ENCODE measurements at regions not wholly inside any gene's neighbourhood (a gene's known extent, or its start where the extent isn't known, plus 50 kb on each side); places are given as distances from the start of the nearest gene placed in this dataset.

DNA sequence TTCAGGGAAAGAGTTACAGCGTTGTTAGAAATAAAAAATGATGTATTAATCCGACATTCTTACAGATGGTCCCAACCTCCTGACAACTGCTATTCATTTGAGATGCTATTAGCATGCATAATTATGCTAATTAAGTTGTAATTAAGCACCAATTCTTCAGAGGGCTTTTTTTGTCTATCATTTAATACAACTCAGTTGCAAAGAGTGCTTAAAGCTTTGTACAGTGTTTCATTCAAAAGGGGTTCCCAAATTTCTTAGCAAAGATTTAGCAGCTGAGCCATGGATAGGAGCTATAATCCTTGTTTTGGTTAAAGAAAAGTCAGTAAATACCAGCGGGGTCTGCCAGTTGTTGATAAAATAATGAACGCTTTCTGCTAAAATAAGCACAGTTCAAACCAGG, 150.7 kb upstream of the DYNLRB2 start:
- no peak overlapping the region for H3K4me3 Mint-ChIP-seq (ENCODE audit: unreplicated experiment)
- H3K4me1 Mint-ChIP-seq (ENCODE audit: low read depth): peaks cover 2% of the 10 kb centered on the region
- TF ChIP-seq CTCF (IDR thresholded peaks at IDR 0.05): no peak
- H3K27ac Mint-ChIP-seq (ENCODE audit: unreplicated experiment): no peak overlapping the region
- H3K36me3 Mint-ChIP-seq (ENCODE audit: low read depth): peaks cover 3% of the 10 kb centered on the region
- peaks cover 2% of the 10 kb centered on the region for H3K27me3 Mint-ChIP-seq (ENCODE audit: low read depth)
- H3K9me3 Mint-ChIP-seq (ENCODE audit: low read depth): peaks cover 5% of the 10 kb centered on the region
- no peak for DNase-seq (ENCODE audit: low spot score)

DNA sequence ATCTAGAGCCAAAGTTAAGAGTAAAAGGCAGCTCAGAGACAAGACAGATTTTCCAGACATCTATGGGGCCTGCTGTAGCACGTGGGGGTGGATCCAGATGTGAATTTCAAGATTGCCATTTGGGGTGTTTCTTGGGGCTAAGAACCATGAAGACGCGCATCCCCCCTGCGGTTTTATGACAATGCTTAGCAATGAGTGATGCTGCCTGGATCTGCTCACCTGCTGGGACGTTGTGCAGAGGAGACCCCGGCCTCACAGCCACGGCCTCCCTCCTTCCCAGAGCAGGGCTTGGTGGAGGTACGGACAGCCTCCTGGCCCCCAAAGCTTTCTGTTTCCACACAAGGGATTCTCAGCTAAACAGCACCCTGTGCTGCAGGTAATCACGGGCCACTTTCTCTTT, 151.5 kb upstream of the DYNLRB2 start:
- no peak for TF ChIP-seq CTCF (IDR thresholded peaks at IDR 0.05)
- H3K4me1 Mint-ChIP-seq (ENCODE audit: low read depth): peaks cover 2% of the 10 kb centered on the region
- no peak for DNase-seq (ENCODE audit: low spot score)
- no peak overlapping the region for H3K27ac Mint-ChIP-seq (ENCODE audit: unreplicated experiment)
- H3K36me3 Mint-ChIP-seq (ENCODE audit: low read depth): peaks cover 3% of the 10 kb centered on the region
- H3K9me3 Mint-ChIP-seq (ENCODE audit: low read depth): peaks cover 5% of the 10 kb centered on the region
- H3K4me3 Mint-ChIP-seq (ENCODE audit: unreplicated experiment): no peak overlapping the region
- peaks cover 4% of the 10 kb centered on the region for H3K27me3 Mint-ChIP-seq (ENCODE audit: low read depth)

- DNase-seq (ENCODE audit: low spot score): no peak
- Mint-ChIP-seq H3K27ac (ENCODE audit: unreplicated experiment) (no peak overlapping the region), H3K27me3 (ENCODE audit: low read depth) (peaks cover 8% of the 10 kb centered on the region), H3K4me3 (ENCODE audit: unreplicated experiment) (no peak overlapping the region), H3K4me1 (ENCODE audit: low read depth) (peaks cover 2% of the 10 kb centered on the region), H3K36me3 (ENCODE audit: low read depth) (no peaks in the 10 kb centered on the region), H3K9me3 (ENCODE audit: low read depth) (no peaks in the 10 kb centered on the region)
- peak; percentile 49 for TF ChIP-seq CTCF (IDR thresholded peaks at IDR 0.05)
Measured at GRCh38 chr16:80387318-80387921, 153.4 kb upstream of the DYNLRB2 start.

DNA sequence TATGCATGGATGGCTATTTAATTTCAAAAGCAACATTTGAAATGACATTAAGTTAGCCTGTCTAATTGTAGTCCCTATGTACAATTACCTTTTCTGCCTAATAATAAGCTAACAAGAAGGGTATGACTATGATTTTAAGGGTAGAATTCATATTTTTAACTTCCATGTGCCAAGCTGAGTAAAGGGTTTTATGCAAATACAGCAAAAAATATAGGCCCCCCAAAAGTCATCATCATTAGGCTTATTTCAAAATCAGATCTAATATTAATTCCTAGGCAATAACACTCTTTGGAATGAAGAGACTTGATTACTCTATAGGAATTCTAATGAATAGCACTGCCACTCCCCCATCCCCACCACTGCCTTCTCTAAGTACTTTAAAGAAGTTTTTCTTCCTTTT, 155.9 kb upstream of the DYNLRB2 start:
- H3K36me3 Mint-ChIP-seq (ENCODE audit: low read depth): no peaks in the 10 kb centered on the region
- peaks cover 2% of the 10 kb centered on the region for H3K4me1 Mint-ChIP-seq (ENCODE audit: low read depth)
- no peak for DNase-seq (ENCODE audit: low spot score)
- no peak overlapping the region for H3K27ac Mint-ChIP-seq (ENCODE audit: unreplicated experiment)
- TF ChIP-seq CTCF (IDR thresholded peaks at IDR 0.05): no peak
- H3K9me3 Mint-ChIP-seq (ENCODE audit: low read depth): no peaks in the 10 kb centered on the region
- peaks cover 13% of the 10 kb centered on the region for H3K27me3 Mint-ChIP-seq (ENCODE audit: low read depth)
- no peak overlapping the region for H3K4me3 Mint-ChIP-seq (ENCODE audit: unreplicated experiment)

GRCh38 chr16:80380514-80380913, 160.3 kb upstream of the DYNLRB2 start:
- Mint-ChIP-seq H3K4me1 (ENCODE audit: low read depth) (peaks cover 8% of the 10 kb centered on the region), H3K4me3 (ENCODE audit: unreplicated experiment) (no peak overlapping the region), H3K36me3 (ENCODE audit: low read depth) (no peaks in the 10 kb centered on the region), H3K27ac (ENCODE audit: unreplicated experiment) (no peak overlapping the region), H3K27me3 (ENCODE audit: low read depth) (peaks cover 15% of the 10 kb centered on the region), H3K9me3 (ENCODE audit: low read depth) (no peaks in the 10 kb centered on the region)
- no peak for TF ChIP-seq CTCF (IDR thresholded peaks at IDR 0.05)
- DNase-seq (ENCODE audit: low spot score): no peak
